Smooth muscle cell (in vitro differentiated cells): ENCODE measurements at regions not wholly inside any gene's neighbourhood (a gene's known extent, or its start where the extent isn't known, plus 50 kb on each side); places are given as distances from the start of the nearest gene placed in this dataset.

Experiments
- DNase-seq: peaks from one replicate; lab custom pipeline; 2025; ENCODE audit not compliant: unreplicated experiment; lab: John Stamatoyannopoulos, UW
- H2AFZ ChIP-seq: fragments of 200-600 bp; sonication (generic); 2 replicates; pipeline ENCODE4 v1.6.0; 2016; ENCODE audit warnings: antibody characterized with exemption, low read depth, mild to moderate bottlenecking
- H3F3A ChIP-seq: fragments of 200-600 bp; sonication (generic); 2 replicates; pipeline ENCODE4 v1.6.0; 2017; ENCODE audit warnings: antibody characterized with exemption, low read depth
- H3K27ac ChIP-seq: fragments of 200-600 bp; sonication (generic); 2 replicates; pipeline ENCODE4 v1.5.1; 2016; ENCODE audit warnings: low read depth, mild to moderate bottlenecking
- H3K27me3 ChIP-seq: fragments of 200-600 bp; sonication (generic); 2 replicates; pipeline ENCODE4 v1.6.1; 2016; ENCODE audit warnings: low read depth, mild to moderate bottlenecking
- H3K36me3 ChIP-seq: fragments of 200-600 bp; sonication (generic); 2 replicates; pipeline ENCODE4 v1.5.1; 2016; ENCODE audit warnings: low read depth
- H3K4me1 ChIP-seq: fragments of 200-600 bp; sonication (generic); 2 replicates; pipeline ENCODE4 v1.5.1; 2016; ENCODE audit warnings: low read depth
- H3K4me2 ChIP-seq: fragments of 200-600 bp; sonication (generic); 2 replicates; pipeline ENCODE4 v1.6.0; 2016; ENCODE audit warnings: mild to moderate bottlenecking
- H3K4me3 ChIP-seq: fragments of 200-600 bp; sonication (generic); 2 replicates; pipeline ENCODE4 v1.5.1; 2016; ENCODE audit warnings: mild to moderate bottlenecking
- H3K79me2 ChIP-seq: fragments of 200-600 bp; sonication (generic); 2 replicates; pipeline ENCODE4 v1.6.0; 2016; ENCODE audit warnings: low read depth, mild to moderate bottlenecking
- H3K9ac ChIP-seq: fragments of 200-600 bp; sonication (generic); 2 replicates; pipeline ENCODE4 v1.6.0; 2016; ENCODE audit warnings: low read depth
- H3K9me3 ChIP-seq: fragments of 200-600 bp; sonication (generic); replicated peaks from 2 replicates; pipeline ENCODE4 v1.5.1; 2016; ENCODE audit warnings: low read depth
- H4K20me1 ChIP-seq: fragments of 200-600 bp; sonication (generic); 2 replicates; pipeline ENCODE4 v1.6.0; 2016; ENCODE audit warnings: low read depth
- CTCF ChIP-seq: fragments of 200-600 bp; sonication (generic); IDR thresholded peaks from 2 replicates; pipeline ENCODE4 v1.5.1; 2017; ENCODE audit warnings: borderline replicate concordance, mild to moderate bottlenecking, antibody characterized with exemption; ENCODE audit not compliant: insufficient read depth, poor library complexity, severe bottlenecking
- WGBS: methylation state at CpG from one replicate; pipeline ENCODE4 v1.1.7; 2016; ENCODE audit warnings: low lambda C conversion rate; 5-methylcytosine and 5-hydroxymethylcytosine counted together

- H3K4me3 ChIP-seq, result no peak overlapping the region
- 82% methylated on average over 4 of the region's 4 CpGs for WGBS
Measured at GRCh38 chr13:53214433-53214832, 185.8 kb downstream of the OLFM4 start.

GRCh38 chr13:53215563-53215962, 186.9 kb downstream of the OLFM4 start:
- H3K27ac ChIP-seq, result no peak overlapping the region
- no peaks in the 10 kb centered on the region for H3K9me3 ChIP-seq
- H3K4me2 ChIP-seq, result no peak overlapping the region
- TF ChIP-seq CTCF, result no peak
- WGBS, result 82% methylated on average over 2 of the region's 2 CpGs
- H3K27me3 ChIP-seq, result no peaks in the 10 kb centered on the region
- no peaks in the 10 kb centered on the region for H3F3A ChIP-seq
- H2AFZ ChIP-seq, result no peak overlapping the region
- no peak overlapping the region for H3K4me3 ChIP-seq
- no peaks in the 10 kb centered on the region for H3K36me3 ChIP-seq
- H3K4me1 ChIP-seq, result no peaks in the 10 kb centered on the region
- no peak overlapping the region for H3K9ac ChIP-seq
- H3K79me2 ChIP-seq, result no peaks in the 10 kb centered on the region
- H4K20me1 ChIP-seq, result no peaks in the 10 kb centered on the region
- DNase-seq, result no peak

More at GRCh38 chr13:53214433-53214832, 185.8 kb downstream of the OLFM4 start:
- Histone ChIP-seq H3K4me2 (no peak overlapping the region), H3K9ac (no peak overlapping the region), H3F3A (no peaks in the 10 kb centered on the region), H3K79me2 (no peaks in the 10 kb centered on the region), H2AFZ (no peak overlapping the region), H3K27ac (no peak overlapping the region), H3K9me3 (no peaks in the 10 kb centered on the region), H3K4me1 (no peaks in the 10 kb centered on the region), H4K20me1 (no peaks in the 10 kb centered on the region), H3K36me3 (no peaks in the 10 kb centered on the region), H3K27me3 (no peaks in the 10 kb centered on the region)
- no peak for TF ChIP-seq CTCF
- no peak for DNase-seq

- Histone ChIP-seq H3K4me2 (no peak overlapping the region), H3K4me3 (no peak overlapping the region), H2AFZ (no peak overlapping the region), H3K9me3 (no peaks in the 10 kb centered on the region), H3K27ac (no peak overlapping the region), H3K79me2 (no peaks in the 10 kb centered on the region), H3K9ac (no peak overlapping the region), H3K36me3 (no peaks in the 10 kb centered on the region), H3K27me3 (no peaks in the 10 kb centered on the region), H3F3A (no peaks in the 10 kb centered on the region), H4K20me1 (no peaks in the 10 kb centered on the region), H3K4me1 (no peaks in the 10 kb centered on the region)
- TF ChIP-seq CTCF, result no peak
- no peak for DNase-seq
- 72% methylated on average over 1 of the region's 1 CpG for WGBS
Measured at GRCh38 chr13:53216773-53217172, 188.2 kb downstream of the OLFM4 start.

GRCh38 chr13:53217194-53217593, 188.6 kb downstream of the OLFM4 start:
- Histone ChIP-seq H3K27me3 (no peaks in the 10 kb centered on the region), H3K9me3 (no peaks in the 10 kb centered on the region), H3K79me2 (no peaks in the 10 kb centered on the region), H3K36me3 (no peaks in the 10 kb centered on the region), H3F3A (no peaks in the 10 kb centered on the region), H3K9ac (no peak overlapping the region), H2AFZ (no peak overlapping the region), H3K4me3 (no peak overlapping the region), H3K4me2 (no peak overlapping the region), H4K20me1 (no peaks in the 10 kb centered on the region), H3K27ac (no peak overlapping the region), H3K4me1 (no peaks in the 10 kb centered on the region)
- TF ChIP-seq CTCF, result no peak
- DNase-seq, result no peak
